Activated T-cell treated with anti-CD3 and anti-CD28 coated beads, Interleukin-2, amount 50 U/mL, for 4 hours (primary cell): ENCODE measurements at regions not wholly inside any gene's neighbourhood (a gene's known extent, or its start where the extent isn't known, plus 50 kb on each side); places are given as distances from the start of the nearest gene placed in this dataset.

Experiments used
- ATAC-seq, 2 donors: fragments of 200-7000 bp; cut with Tn5 transposase; one replicate each; pipeline ENCODE4 v1.10.0; 2021
- DNase-seq: peaks from one replicate; pipeline ENCODE4 v3.0.0-alpha.2; 2020
- H3K27me3 Mint-ChIP-seq: one replicate; pipeline ENCODE4 v1.8.0; 2021; ENCODE audit warnings: low read depth, mixed read lengths
- H3K36me3 Mint-ChIP-seq: one replicate; pipeline ENCODE4 v1.8.0; 2022; ENCODE audit warnings: mixed read lengths; ENCODE audit not compliant: insufficient read depth
- H3K4me1 Mint-ChIP-seq: one replicate; pipeline ENCODE4 v1.8.0; 2021; ENCODE audit warnings: low read depth, mixed read lengths
- H3K4me3 Mint-ChIP-seq: one replicate; pipeline ENCODE4 v1.8.0; 2021; ENCODE audit warnings: mild to moderate bottlenecking, moderate library complexity, mixed read lengths
- H3K9me3 Mint-ChIP-seq: one replicate; pipeline ENCODE4 v1.8.0; 2021; ENCODE audit warnings: mixed read lengths

DNA sequence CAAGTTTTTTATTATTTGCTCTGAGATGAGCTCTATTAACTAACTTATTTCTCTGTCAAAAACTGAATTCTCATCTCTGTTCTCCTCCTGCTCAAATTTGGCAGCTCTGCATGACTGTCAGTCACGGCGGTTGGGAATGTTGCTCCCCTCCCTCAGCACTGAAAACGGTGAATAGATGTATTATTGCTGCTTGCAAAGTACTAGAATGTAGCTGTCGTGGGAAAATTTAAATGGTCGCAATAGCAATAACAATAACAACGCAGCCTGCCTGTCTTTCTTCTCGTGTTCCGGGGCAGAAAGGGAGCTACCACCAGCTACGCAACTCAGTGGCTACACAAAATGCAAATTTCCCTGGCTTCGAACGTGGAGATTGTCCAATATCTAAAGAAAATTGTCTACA, 125.6 kb upstream of the FRY start:
- no peak for ATAC-seq
- DNase-seq = no peak
- Mint-ChIP-seq H3K4me1 (peaks cover 24% of the 10 kb centered on the region), H3K27me3 (peaks cover 6% of the 10 kb centered on the region), H3K9me3 (no peaks in the 10 kb centered on the region), H3K36me3 (no peaks in the 10 kb centered on the region), H3K4me3 (no peak overlapping the region)

DNA sequence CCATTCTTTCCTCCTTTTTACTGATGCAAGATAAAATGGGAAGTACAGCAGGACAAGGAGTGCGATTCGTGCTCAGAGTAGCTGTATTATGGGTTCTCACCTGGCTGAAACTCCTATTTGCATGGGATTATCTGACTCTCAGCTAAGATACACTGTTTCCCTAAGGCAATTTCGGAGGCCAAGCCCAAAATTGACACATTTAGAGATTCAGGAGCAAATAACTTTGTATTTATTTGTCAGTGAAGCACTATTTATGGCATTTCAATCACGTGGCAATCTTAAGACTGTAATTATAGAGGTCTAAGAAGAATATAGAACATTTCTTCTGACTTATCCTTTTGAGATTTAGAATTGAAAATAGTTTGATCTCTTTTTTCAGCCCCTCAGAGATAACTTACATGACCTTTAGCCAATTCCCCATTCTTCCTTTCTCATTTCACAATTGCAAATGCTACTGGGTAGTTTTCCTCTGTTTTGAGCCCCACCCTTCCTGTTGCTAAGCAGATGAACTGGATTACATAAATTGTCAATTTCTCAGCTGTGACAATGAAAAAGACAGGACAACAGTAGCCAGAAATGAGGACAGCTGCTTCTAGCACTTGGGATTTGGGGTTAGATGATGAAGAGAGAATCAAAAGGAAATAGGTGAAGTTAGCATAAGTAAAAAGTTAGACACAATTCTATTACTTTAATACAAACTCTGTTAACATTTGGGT, 122.7 kb upstream of the FRY start:
- DNase-seq (no peak), ATAC-seq (no peak)
- Mint-ChIP-seq H3K36me3 (no peaks in the 10 kb centered on the region), H3K27me3 (peaks cover 6% of the 10 kb centered on the region), H3K9me3 (no peaks in the 10 kb centered on the region), H3K4me1 (peaks cover 16% of the 10 kb centered on the region), H3K4me3 (no peak overlapping the region)

DNA sequence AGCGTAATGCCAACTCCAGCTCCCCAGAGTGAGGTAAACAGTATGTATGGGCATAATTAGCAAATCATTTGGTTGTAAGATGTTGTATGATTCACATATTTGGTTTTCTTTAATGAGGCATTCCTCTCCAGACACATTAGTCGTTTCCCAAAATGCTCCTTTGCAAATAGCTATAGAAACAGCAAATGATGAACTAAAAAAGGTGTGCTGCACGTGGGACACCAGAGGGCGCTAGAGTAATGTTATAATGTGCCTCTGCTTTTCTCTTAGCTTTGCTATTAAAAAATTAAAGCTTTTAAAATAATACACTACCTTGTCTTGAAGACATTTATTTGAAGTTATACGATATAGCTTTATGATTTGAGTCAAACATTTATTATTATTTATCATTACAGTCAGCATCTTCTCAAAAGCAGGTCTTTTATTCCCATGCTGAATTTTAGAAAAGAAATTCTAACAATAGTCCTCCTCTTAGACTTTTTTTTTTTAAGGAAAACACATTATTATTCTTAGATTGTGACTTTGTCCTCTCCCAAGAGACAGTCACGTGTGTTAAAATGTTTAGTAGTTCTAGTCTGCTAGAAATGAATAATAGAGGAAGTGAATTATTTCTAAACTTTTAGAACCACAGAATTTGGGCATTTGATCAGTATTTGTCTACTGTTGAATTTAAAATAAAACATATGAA, 121.6 kb upstream of the FRY start:
- Mint-ChIP-seq H3K4me3 (no peak overlapping the region), H3K36me3 (no peaks in the 10 kb centered on the region), H3K4me1 (peaks cover 7% of the 10 kb centered on the region), H3K9me3 (no peaks in the 10 kb centered on the region), H3K27me3 (peaks cover 4% of the 10 kb centered on the region)
- DNase-seq (peak; percentile 37), ATAC-seq (no peak)

DNA sequence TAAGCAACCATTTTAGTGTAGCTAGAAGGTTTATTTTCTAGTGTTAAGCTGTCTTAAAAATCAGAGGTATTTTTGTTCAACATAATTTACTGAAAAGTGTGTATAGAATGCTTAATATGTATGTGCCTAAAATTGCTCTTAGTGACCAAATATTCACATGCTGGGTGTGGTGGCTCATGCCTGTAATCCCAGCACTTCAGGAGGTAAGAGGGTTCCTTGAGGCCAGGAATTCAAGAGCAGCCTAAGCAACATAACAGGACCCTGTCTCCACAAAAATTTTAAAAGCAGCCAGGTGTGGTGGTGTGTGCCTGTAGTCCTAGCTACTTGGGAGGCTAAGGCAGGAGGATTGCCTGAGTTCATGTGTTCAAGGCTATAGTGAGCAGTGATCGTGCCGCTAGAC, 120.9 kb upstream of the FRY start:
- no peaks in the 10 kb centered on the region for H3K36me3 Mint-ChIP-seq
- DNase-seq = no peak
- peaks cover 3% of the 10 kb centered on the region for H3K27me3 Mint-ChIP-seq
- ATAC-seq = no peak
- no peaks in the 10 kb centered on the region for H3K9me3 Mint-ChIP-seq
- no peak overlapping the region for H3K4me3 Mint-ChIP-seq
- peaks cover 7% of the 10 kb centered on the region for H3K4me1 Mint-ChIP-seq

DNA sequence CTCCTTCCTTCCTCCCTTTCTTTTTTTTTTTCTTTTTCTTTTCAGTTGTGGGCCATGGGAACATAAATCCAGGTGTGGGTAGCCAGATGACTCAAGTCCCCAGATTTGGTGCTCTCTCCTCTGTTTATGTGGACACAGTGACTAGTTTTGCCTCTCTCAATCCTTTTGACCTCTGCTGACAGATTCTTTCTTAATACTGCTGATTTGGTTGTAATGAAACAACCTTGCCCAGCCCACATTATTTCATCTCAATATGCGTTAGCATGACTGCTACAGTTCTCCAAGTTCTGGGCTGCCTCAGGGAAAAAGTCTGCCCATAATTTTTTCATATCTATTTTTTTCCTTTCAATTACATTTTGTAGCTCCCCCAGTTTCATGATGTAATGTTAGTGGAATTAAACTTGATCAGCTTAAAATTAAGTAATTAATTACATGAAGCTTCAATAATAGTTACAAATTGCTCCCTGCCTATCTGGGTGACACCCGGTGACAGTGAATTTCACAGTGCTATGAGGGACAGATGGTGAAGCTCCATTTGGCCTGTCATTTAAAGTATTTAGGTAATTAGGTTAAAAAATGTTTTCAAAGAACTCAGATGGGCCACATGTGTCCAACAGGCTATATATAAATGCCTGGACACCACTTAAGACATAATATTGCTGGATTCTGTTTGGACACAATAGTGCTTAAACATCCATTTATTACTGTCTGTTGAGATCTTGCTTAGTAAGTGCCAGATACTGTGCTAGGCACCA, 118.8 kb upstream of the FRY start:
- H3K9me3 Mint-ChIP-seq = no peaks in the 10 kb centered on the region
- DNase-seq (no peak), ATAC-seq (no peak)
- no peaks in the 10 kb centered on the region for H3K27me3 Mint-ChIP-seq
- H3K36me3 Mint-ChIP-seq = no peaks in the 10 kb centered on the region
- H3K4me3 Mint-ChIP-seq = no peak overlapping the region
- H3K4me1 Mint-ChIP-seq = peaks cover 7% of the 10 kb centered on the region

DNA sequence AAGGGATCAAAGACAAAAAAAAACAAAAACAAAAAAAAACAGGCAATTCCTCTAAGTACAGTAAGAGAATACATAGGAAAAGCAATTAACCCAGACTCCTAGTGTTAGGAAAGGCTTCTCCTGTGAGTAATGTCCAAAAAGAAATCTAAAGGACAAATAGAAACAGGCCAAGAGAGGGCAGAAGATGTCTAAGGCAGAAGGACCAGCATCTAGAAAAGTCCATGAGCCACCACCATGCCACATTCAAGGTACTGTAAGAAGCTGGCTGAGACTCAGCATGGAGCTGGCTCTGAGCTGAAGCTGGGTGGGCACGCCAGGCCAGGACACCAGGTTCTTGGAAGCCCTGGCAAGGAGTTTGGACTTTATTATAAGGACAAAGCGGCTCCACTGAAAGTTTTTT, 118.1 kb upstream of the FRY start:
- DNase-seq (no peak), ATAC-seq (no peak)
- Mint-ChIP-seq H3K4me1 (peaks cover 7% of the 10 kb centered on the region), H3K36me3 (no peaks in the 10 kb centered on the region), H3K9me3 (no peaks in the 10 kb centered on the region), H3K27me3 (no peaks in the 10 kb centered on the region), H3K4me3 (no peak overlapping the region)

DNA sequence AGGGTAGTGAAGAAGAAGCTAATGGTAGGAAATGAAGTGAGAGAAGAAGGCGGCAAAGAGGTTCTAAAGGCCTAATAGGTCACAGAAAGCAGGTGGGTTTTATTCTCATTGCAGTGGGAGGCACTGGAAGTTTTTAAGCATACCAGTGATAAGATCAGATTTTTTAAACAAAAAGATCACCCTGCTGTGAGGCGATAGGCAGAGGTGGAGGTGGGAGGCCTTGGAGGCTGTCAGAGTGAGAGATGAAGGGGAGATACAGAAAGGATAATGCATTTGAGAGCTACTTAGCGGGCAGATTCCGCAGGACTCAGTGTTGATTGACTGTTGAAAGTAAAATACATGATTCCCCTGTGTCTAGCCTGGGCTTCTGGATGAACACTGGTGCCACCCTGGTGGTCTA, 116.7 kb upstream of the FRY start:
- Mint-ChIP-seq H3K36me3 (no peaks in the 10 kb centered on the region), H3K27me3 (no peaks in the 10 kb centered on the region), H3K9me3 (no peaks in the 10 kb centered on the region), H3K4me1 (peaks cover 1% of the 10 kb centered on the region), H3K4me3 (no peak overlapping the region)
- DNase-seq (no peak), ATAC-seq (no peak)

DNA sequence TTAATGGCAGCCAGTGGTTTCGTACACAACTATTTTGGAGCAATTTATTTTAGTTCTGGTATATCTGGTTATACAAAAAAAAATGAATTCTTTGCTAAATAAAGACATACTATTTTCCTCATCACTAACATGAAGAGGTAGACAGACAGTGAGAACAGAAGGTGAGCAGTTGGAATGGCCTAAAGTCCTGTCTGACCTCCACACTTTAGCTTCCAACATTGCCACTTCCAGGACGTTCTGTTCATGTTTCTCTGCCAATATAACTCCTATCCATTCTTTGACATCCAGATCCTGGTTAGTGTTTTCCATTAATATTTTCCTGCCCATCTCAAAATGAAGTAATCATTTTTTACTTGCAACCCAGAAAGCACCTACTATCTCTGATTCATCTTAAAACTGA, 112.9 kb upstream of the FRY start:
- H3K27me3 Mint-ChIP-seq = no peaks in the 10 kb centered on the region
- DNase-seq = no peak

DNA sequence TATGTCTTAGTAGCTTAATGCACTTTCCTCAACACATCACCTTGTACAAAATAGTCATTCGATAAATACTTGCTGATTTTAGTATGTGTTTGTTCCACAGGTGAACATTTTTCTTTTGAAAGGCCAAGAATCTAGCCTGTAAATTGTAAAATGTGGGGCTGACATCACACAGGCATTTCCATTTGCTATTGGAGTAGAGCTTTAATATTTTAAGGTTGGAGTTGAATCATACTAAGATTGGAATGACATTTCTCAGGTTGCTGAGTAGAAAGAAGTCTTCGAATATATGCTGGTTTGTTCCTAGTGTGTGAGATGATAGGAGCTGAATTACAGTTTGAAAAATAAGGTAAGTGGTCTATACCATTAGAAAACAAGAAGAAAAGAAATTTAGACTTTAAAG, 112.3 kb upstream of the FRY start:
- no peak overlapping the region for H3K4me3 Mint-ChIP-seq
- ATAC-seq (no peak), DNase-seq (no peak)
- H3K27me3 Mint-ChIP-seq = no peaks in the 10 kb centered on the region
- H3K4me1 Mint-ChIP-seq = peaks cover 7% of the 10 kb centered on the region
- H3K36me3 Mint-ChIP-seq = no peaks in the 10 kb centered on the region
- no peaks in the 10 kb centered on the region for H3K9me3 Mint-ChIP-seq

More for the DNA sequence above, 112.9 kb upstream of the FRY start:
- ATAC-seq = no peak
- Mint-ChIP-seq H3K4me1 (peaks cover 7% of the 10 kb centered on the region), H3K36me3 (no peaks in the 10 kb centered on the region), H3K9me3 (no peaks in the 10 kb centered on the region), H3K4me3 (no peak overlapping the region)

DNA sequence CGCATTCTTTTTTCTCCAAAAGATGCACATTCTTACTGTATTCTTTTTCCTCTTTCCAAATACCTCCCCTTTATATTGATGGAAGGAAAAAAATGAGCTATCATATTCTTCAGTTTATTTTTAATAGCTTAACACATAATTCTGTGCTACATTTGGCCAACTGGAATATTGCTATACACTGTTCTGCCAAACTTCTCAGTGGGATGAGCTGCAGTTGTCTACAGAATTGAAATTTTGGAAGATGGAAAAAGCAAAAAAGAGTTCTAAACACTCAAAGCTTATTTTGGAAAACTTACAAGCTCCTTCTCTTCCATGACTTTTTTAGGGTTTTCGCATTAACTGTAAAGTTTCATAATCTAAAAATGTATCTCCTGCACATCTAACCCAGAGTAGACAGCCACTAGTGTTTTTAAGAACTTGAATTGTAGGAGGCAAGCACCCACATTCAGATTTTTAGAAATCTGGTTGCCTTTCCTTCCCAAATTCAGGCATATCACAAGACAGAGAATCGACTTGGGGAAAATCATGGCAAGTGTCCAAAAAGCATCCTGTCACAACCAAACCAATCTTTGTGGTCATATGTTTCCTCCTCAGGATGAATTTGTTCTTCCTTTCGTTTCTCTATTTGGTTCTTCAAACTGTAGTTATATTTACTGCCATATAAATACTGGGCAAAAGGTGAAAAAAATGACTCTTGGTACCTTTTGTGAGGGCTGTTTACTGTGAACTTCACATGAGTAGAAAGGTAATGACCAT, 111.4 kb upstream of the FRY start:
- no peaks in the 10 kb centered on the region for H3K27me3 Mint-ChIP-seq
- no peaks in the 10 kb centered on the region for H3K36me3 Mint-ChIP-seq
- H3K4me1 Mint-ChIP-seq = peaks cover 7% of the 10 kb centered on the region
- H3K4me3 Mint-ChIP-seq = no peak overlapping the region
- ATAC-seq = no peak
- no peak for DNase-seq
- no peaks in the 10 kb centered on the region for H3K9me3 Mint-ChIP-seq

DNA sequence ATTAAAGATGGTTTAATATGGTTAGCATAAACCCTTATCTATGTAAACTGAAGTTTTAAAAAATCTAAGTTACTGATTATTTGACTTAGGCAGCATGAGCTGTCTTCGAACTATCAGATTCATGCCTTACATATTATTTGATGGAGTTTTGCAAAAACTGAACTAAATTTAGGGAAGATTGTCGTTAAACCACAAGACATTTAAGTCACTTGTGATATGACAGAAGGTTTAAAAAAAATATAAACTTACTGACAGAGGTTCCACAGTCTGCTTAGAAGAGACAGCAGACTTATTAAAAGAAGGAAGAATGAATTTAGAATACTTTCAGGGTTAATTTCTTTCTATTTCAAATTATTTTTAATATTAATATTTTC, 110.9 kb upstream of the FRY start:
- Mint-ChIP-seq H3K27me3 (no peaks in the 10 kb centered on the region), H3K9me3 (no peaks in the 10 kb centered on the region), H3K4me1 (peaks cover 7% of the 10 kb centered on the region), H3K36me3 (no peaks in the 10 kb centered on the region), H3K4me3 (no peak overlapping the region)
- no peak for ATAC-seq
- no peak for DNase-seq

DNA sequence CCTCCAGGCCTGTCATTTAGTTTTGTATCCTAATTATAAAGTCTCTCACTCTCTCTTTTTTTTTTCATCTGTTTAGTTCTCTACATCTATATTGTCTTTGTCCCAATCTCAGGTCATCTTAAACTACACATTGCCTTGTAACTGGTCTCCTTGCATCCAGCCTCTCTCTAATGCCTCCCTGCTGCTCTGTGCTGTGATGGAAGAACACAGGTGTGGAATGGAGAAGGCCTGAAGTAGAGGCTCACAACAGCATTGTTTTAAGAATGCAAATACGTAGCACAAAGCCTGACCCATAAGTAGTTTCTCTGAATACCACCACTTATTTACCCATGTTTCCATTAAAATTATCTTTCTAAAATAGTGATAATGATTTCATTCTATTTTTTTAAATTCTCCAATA, 108.8 kb upstream of the FRY start:
- DNase-seq (no peak), ATAC-seq (no peak)
- Mint-ChIP-seq H3K36me3 (no peaks in the 10 kb centered on the region), H3K4me1 (peaks cover 12% of the 10 kb centered on the region), H3K27me3 (no peaks in the 10 kb centered on the region), H3K9me3 (no peaks in the 10 kb centered on the region), H3K4me3 (no peak overlapping the region)

DNA sequence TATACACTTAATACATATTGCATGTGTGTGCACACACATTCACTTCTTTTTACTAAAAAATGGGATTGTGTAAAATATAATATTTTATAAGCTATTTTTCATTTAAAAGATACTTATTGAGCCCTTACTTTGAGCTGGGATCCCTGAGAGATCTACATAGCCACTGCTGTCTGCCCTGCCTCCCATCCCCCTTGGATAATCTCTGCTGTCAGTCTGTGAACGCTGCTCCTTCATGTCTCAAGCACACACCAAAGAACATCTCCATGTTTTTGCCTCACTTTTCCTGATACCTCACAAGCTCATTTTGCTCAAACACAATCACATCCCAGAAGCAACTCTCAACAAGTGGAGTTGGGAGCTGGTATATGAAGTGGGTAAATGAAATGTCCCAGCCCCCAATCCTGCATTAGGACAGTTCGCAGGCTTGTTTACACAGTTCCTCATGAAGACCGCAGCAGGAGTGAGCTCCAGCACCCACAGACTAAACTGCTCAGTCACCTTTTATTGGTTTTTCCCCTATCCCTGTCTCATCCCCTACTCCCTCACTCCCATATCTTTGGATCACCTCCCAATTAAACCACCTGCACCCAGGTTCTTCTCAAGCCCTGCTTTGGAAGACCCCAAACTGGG, 108.3 kb upstream of the FRY start:
- H3K36me3 Mint-ChIP-seq = no peaks in the 10 kb centered on the region
- no peak overlapping the region for H3K4me3 Mint-ChIP-seq
- H3K27me3 Mint-ChIP-seq = no peaks in the 10 kb centered on the region
- ATAC-seq (no peak), DNase-seq (no peak)
- H3K9me3 Mint-ChIP-seq = no peaks in the 10 kb centered on the region
- H3K4me1 Mint-ChIP-seq = peaks cover 16% of the 10 kb centered on the region

DNA sequence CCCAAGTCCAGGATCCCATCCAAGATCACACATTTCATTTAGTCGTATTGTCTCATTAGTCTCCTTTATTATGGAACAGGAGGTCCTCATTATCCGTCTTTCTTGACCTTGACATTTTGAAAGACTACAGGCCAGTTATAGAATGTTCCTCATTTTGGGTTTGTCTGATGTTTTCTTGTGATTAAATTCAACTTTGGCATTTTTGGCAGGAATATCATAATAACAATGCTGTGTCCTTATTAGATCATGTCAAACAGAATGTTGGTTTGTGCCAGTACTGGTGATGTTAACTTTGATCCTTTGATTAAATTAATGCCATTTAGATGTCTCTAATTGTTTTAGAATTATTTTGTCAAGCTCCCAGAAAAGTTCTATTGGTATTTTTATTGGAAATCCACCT, 106.5 kb upstream of the FRY start:
- no peak for DNase-seq
- H3K27me3 Mint-ChIP-seq = no peaks in the 10 kb centered on the region
- H3K4me1 Mint-ChIP-seq = peaks cover 16% of the 10 kb centered on the region
- no peaks in the 10 kb centered on the region for H3K9me3 Mint-ChIP-seq
- no peaks in the 10 kb centered on the region for H3K36me3 Mint-ChIP-seq
- no peak overlapping the region for H3K4me3 Mint-ChIP-seq
- no peak for ATAC-seq
